Fibroblast of pulmonary artery (primary cell): ENCODE measurements at regions not wholly inside any gene's neighbourhood (a gene's known extent, or its start where the extent isn't known, plus 50 kb on each side); places are given as distances from the start of the nearest gene placed in this dataset.
A peak's percentile ranks its signal among the peaks of the same experiment; 100 is the strongest.

ENCODE experiments used
- DNase-seq: peaks from one replicate; pipeline ENCODE4 v3.0.0-alpha.2; 2010; ENCODE audit warnings: low read depth
- H3K4me3 ChIP-seq: replicated peaks from 2 replicates; pipeline ENCODE4 v1.5.1; 2011; ENCODE audit warnings: low read depth, mild to moderate bottlenecking, control low read depth, low read length, moderate library complexity
- TF ChIP-seq, protein P1 (sequence below): IDR thresholded peaks from 2 replicates; pipeline ENCODE4 v1.5.1; 2011; ENCODE audit warnings: mild to moderate bottlenecking, control low read depth, low read length, inconsistent platforms; ENCODE audit errors: missing control alignments

DNA sequence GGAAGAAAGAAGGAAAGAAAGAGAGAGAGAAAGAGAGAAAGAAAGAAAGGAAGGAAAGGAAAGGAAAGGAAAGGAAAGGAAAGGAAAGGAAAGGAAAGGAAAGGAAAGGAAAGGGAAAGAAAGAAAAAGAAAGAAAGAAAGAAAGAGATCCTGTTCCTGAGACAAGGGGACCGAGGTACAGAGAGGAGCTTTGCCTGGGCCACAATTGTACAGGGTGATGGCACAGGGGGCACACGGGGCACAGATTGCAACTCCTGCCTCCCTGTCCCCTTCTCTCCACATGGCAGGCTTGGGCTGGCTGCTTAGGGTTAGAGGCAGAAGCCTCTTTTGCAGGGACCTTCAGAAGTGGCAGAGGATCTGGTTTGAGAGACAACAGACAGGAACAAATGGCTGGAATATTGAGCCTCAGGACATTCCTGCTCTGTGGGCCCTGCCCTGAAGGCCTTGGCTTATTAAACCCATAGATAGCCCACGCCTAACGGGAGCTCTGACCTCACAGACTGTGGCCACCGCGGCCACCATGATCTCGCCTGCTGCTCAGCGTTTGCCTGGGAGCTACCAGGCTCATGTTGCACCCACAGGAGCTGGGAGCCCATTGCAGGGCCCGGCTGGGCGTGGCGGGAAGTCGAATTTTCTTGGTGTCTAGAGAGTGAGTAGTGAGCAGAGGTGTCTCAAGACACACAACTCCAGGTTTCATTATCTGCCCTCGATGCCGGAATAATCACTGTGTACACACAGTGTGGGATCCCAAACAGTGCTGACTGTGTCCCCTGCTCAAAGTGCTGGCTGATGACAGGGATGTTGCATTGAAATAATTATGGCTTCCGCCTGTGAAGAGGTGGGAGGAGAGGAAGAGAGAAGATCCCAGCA is 147.9 kb upstream of the NCOR2 start:
- no peak for DNase-seq
- no peak overlapping the region for H3K4me3 ChIP-seq
- TF ChIP-seq, protein P1, sequence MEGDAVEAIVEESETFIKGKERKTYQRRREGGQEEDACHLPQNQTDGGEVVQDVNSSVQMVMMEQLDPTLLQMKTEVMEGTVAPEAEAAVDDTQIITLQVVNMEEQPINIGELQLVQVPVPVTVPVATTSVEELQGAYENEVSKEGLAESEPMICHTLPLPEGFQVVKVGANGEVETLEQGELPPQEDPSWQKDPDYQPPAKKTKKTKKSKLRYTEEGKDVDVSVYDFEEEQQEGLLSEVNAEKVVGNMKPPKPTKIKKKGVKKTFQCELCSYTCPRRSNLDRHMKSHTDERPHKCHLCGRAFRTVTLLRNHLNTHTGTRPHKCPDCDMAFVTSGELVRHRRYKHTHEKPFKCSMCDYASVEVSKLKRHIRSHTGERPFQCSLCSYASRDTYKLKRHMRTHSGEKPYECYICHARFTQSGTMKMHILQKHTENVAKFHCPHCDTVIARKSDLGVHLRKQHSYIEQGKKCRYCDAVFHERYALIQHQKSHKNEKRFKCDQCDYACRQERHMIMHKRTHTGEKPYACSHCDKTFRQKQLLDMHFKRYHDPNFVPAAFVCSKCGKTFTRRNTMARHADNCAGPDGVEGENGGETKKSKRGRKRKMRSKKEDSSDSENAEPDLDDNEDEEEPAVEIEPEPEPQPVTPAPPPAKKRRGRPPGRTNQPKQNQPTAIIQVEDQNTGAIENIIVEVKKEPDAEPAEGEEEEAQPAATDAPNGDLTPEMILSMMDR: no peak

DNA sequence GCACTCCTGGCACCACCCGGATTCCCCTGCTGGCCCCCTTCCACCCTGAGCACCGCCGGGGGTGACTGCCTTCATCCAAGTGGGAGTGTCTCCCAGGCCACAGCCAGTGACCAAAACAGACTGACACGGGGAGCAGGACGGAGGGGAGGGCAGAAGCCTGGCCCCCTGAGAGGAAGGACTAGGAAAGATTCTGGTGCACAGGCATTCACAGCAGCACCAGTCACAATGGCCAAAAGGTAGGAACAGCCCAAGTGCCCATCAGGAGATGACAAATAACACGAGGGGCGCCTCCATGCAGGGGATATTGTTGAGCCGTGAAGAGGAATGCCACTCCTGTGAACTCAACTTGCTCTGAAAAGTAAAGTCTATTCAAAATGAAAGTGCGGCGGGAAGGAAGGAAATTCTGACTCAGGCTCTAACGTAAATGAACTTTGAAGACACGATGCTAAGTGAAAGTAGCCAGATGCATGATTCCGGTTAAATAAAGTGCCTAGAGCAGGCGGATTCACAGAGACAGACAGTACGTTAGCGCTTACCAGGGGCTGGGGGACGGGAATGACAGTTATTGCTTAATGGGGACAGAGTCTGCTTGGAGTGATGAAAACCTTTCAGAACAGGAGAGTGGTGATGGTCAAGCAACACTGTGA is 146.1 kb upstream of the NCOR2 start:
- TF ChIP-seq, protein P1: no peak
- DNase-seq: peak; percentile 91
- H3K4me3 ChIP-seq: peak overlapping the region; percentile 7

DNA sequence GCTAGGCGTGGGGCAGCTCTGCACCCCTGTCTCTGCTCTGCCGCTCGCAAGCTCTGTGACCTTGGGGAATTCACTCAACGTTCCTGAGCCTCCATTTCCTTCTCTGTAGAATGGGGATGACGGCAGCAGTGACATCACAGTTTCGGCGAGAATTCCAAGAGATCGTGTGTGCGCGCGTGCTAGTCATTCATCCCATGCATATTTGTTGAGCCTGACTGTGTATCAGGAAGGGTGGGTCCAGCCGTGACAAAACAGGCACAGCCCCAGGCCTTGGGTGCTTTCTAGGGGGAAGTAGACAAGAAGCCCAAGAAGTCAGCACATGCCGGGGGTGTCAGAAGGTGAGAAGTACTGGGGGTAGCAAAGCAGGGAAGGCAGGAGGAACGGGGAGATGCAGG is 145.6 kb upstream of the NCOR2 start:
- TF ChIP-seq, protein P1: no peak
- DNase-seq: no peak
- H3K4me3 ChIP-seq: no peak overlapping the region

DNA sequence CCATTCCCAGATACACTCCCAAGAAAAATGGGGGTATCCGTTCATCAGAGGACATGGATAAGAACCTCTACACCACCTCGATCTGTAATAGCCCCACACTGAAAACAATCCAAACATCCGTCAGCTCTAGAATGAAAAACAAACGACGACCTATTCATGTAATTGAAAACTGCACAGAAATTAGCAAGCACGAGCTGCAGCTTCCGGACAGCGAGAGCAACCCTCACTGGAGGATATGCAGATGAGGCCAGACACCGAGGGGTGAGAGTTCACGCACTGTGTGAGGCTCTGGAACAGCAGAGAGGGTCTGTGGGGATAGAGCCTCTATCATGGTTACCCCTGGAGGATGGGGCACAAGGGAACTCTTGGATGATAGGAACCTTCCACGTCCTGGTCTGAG is 143.9 kb upstream of the NCOR2 start:
- no peak for DNase-seq
- TF ChIP-seq, protein P1: no peak
- no peak overlapping the region for H3K4me3 ChIP-seq

DNA sequence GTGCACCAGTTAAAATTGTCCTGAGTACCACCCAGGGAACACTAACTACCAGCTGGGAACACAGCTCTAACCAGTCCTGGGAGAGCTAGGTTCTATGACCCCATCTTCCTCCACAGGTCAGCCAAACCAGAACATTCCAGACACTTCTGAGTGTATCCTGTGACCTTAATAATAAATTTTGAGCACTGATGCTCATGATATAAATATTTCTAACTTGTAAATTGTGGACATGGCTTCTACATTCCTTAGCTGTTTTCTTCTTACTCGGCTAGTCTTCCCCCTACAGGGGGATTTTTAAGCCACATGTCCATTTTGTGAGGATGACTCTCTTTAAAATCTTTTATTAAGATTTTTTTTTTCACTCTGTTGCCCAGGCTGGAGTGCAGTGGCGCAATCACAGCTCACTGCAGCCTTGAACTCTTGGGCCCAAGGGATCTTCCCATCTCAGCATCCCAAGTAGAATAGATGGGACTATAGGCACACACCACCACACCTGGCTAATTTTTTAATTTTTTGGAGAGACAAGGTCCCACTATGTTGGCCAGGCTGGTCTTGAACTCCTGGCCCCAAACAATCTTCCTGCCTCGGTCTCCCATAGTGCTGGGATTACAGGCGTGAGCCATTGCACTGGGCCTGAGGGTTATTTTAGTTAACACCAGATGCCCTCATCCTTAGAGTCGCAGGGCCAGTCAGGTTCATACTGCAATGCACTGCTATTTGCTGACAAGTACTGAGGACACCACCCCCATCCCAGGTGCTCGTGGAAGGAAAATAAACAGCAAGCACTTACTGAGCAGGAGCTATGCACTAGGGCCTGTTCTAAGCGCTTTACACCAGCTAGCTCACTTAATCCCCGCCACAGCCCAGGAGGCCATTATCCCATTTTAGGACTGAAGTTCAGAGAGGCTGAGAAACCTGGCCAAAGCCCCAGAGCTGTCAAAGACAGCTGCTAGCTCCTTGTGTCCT is 142.6 kb upstream of the NCOR2 start:
- no peak overlapping the region for H3K4me3 ChIP-seq
- DNase-seq: peak; percentile 56
- TF ChIP-seq, protein P1: peak; percentile 25

DNA sequence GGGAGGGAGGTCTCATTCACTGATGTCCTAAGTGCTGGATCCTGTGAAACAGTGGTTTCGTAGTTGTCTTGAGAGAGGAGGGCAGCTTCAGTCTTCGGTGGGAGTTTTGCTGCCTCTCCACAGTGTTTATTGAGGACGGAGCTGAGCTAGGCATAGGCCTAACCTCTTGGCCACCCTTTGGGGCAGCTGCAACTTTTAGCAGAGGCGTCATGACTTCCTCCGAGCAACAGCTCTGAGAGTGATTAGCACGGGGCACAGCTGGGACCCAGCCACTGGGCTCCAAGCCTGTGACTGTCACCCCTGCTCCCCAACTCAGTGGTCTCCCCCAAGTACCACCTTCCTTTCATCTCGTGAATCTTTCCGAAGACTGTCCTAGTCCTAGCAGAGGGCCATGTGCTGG is 139.9 kb upstream of the NCOR2 start:
- no peak for DNase-seq
- TF ChIP-seq, protein P1: no peak
- H3K4me3 ChIP-seq: no peak overlapping the region
